CD4-positive, alpha-beta T cell treated with Interleukin-6 for 4 hours (primary cell): ENCODE measurements at regions not wholly inside any gene's neighbourhood (a gene's known extent, or its start where the extent isn't known, plus 50 kb on each side); places are given as distances from the start of the nearest gene placed in this dataset.

Source experiments
- DNase-seq: peaks from one replicate; pipeline ENCODE4 v3.0.0-alpha.2; 2020; ENCODE audit warnings: mixed read lengths

DNA sequence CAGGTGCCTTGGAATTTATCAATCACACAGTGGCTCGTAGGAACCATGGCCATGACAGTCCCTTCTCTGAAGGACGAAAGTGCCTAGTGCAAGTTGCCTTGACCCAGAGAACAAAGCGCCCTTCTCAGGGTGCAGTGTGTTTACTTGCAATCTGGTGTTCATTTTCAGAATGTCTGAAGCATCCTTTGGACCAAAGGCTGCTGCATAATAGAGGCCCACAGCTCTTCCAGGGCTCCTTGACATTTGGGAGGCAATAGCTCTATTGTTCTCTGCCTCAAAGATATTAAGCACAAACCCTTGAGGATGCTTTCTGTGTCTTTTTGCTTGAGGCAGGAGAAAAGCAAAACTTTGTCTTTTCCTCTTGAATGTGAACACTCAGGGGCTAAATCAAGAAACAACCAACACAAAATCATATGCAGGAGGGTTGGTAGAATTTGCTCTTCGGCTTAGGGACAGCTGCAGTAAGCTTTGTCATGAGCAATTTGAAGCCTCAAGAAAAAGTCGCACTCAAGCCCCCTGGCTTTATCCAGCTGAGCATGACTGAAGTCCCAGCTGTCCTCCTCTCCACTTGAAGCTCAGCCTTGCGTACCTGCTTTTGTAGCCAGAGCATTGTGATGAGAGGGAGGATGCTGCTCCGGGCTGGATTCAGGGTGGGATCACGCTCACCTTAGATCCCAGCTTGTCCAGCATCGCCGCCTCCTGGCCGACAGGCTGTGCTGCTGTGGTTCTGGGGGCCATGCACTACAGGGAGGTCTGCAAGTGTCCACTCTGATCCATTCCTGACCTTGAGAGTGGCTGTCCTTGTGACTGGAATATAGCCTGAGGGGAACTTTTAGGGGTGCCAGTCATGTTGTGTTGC is 495.4 kb downstream of the CDH26 start:
- no peak for DNase-seq

DNA sequence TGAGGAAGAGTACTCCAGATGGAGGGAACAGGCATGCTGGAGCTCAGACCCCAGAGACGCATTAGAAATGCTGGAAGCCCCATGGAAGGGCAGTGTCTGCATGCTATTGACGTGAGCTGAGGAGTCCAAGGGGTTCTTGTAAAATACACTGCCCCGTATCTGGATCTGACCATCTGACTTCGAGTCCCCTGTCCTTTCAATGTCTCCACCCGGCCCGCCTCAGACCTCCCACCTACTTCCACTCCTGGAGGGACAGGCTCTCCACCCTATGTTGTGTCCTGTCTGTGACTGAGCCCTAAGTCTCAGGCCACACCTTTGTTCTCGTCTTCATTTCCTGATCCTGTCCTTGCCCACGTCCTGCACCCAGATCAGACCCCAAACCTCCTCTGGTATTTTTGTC is 496.3 kb downstream of the CDH26 start:
- no peak for DNase-seq

DNA sequence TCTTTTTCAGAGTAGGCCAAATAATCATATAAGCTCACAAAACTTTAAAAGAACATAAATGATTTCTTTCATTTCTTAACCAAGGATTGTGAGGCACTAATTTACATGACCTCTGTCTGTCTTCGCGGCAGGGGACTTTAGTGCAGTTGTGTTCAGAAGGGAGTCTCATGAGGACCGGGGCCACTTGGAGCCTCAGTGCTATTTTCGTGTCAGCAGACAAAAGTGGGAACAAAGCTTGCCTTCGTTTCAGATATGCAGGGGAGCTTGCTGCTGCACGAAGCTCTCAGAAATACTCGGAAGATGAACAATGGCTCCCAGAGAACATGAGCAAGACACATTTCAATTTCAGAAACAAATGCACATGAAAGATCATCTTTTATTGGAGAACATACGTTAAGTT is 497.0 kb downstream of the CDH26 start:
- no peak for DNase-seq

DNA sequence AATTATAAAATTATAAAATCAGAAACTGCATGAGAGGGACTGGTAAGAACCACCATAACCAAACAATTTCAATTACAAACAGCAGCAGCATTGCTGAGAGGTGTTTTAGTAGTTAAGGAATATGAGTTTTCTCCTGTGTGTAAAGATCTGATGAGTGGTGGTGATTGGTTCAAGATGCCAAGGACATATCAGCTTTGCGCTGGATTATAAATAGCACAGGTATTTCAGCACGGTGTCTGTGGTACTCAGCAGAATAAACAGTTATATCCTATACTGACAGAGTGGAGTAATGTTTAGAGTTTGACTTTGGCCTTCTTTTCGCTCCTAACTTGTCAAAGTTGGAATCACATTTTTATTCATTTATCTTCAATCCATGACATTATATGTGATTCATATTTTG is 501.0 kb downstream of the CDH26 start:
- DNase-seq = no peak

DNA sequence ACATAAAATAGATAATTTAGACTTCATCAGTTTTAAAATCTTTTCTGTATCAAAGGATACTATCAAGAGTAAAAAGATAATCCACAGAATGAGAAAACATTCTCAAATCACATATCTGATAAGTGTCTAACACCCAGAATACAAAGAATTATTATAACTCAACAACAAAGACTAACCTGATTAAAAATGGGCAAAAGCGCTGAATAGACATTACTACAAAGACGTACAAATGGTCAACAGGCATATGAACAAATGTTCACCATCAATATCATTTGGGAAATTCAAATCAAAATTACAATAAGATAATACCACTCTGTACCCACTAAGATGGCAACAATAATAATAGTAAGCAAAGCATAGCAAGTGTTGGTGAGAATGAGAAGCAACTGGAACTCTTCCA is 503.8 kb downstream of the CDH26 start:
- no peak for DNase-seq

DNA sequence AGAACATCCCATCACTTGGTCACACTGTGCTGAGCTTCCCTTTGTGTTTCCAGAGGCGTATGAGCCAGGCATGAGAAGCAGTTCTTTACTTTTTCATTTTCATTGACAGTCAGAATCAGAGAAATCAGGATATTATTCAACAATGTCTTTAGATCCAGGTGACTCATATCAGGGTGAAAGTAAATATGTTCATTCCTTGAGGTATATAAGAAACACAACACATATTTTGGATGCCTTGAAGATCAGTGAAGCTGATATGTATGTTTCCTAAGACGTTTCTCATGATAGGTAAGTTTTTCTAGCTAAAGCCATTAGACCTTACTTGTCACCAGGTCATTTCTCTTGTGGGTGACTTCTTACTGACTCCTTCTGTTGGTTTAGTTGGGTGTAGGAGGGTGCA is 505.6 kb downstream of the CDH26 start:
- DNase-seq = no peak

DNA sequence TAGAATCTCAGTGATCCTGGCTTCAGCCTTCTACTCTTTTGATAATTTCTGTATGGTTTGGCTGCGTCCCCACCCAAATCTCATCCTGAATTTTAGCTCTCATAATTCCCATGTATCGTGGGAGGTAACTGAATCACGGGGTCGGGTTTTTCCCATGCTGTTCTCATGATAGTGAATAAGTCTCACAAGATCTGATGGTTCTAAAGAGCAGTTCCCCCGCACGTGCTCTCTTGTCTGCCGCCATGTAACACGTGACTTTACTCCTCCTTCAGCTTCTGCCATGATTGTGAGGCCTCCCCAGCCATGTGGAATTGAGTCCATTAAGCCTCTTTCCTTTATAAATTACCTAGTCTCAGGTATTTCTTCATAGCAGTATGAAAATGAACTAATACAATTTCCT is 507.2 kb downstream of the CDH26 start:
- DNase-seq = no peak

DNA sequence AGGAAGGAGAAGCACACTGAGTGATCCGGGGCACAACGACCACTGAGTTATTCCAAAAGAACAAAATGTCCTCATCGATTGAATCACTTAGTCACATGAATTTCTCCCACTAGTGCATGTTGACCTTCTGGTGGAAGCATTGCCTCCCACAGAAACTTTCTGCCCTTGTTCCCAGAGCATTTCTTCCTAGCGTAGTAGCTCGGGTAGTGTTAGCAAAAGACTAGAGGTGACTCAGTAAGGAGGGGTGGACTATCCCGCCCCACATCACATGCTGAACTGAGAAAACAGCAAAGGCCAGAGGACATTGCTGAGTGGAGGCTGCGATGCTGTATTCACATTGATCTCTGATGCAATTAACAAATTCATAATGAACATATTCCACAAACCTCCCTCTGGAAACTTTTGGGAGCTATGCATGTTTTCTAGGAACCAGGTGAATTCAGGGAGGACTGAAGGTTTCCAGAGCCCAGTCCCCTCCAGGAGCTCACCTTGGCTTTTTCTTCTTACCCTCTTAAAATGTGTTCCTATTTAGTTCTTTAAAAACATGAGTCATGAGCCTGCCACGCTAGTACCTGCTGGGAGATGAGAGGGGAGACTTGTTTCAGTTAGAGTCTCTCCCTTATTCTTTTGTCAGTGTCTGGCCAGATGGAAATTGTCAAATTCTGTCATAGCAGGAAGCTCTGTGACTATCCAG is 507.9 kb downstream of the CDH26 start:
- DNase-seq = no peak

DNA sequence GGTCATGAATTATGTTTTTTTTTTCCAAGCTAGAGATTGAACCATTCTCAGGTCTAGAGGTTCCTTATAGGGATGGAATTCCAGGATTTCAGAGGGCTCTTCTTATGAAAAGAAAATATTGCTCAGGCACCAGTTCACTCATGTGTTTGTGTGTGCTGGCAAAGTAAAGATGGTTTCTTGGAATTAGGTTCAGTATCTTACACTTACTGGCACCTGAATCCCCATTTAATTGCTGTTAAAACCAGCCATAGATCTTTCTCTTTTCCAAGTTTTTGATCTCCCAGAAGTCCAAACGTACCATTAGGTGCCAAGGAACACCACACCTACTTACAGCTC is 508.4 kb downstream of the CDH26 start:
- DNase-seq = no peak

DNA sequence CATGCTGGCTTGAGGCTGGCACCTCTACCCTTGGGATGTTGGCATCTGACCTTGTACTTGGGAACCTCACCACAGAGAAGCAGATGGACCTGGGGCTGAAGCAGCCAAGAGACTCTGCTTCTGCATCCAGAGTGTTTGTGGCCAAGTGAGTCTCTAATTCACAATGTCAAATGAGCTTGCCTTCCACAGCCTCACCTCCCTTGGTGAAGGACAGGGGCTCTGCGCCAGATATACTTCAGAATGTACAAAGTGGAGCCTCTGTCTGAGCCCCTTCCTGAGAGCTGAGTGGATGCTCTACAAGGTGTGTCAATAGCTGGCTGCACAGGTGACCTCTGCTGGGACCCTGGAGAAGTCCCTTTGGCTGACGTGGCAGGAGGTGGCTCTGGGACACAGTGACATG is 508.9 kb downstream of the CDH26 start:
- DNase-seq = no peak

DNA sequence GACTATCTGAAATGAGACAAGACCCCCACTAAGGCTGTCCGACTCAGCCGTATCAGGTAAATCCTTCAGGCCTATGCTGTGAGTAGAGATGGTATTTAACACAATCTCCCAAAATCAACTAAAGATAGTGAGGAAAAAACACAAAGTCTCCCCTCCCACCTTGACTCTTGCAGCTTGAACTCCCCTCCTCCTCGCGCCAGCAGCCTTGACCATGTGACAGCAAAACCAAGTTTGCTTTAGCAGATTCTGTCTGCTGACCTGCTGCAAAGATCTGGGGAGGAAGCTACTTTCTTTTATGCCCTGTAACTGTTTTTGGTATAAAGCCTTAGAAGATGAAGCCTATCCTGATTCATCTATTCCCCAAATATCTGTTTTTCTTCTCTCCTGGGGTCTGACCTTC is 509.5 kb downstream of the CDH26 start:
- no peak for DNase-seq

DNA sequence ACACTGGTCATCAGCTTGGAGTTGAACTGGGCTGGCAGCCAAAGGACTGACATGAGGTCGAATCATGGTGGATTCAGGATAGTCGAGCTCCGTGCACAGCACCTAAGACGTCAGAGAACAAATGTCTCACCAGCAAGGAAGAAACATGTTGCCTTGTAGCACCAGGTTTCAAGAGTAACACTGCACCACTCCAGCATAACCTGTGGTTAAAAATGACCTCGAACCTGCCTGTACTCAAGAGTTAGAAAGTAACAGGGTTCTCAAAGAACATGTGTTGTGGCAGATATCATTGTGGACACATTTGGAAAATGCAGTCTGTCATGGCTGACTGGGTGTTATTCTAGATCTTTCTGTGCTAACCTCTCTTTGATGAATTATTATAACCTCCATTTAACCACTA is 511.6 kb downstream of the CDH26 start:
- no peak for DNase-seq

DNA sequence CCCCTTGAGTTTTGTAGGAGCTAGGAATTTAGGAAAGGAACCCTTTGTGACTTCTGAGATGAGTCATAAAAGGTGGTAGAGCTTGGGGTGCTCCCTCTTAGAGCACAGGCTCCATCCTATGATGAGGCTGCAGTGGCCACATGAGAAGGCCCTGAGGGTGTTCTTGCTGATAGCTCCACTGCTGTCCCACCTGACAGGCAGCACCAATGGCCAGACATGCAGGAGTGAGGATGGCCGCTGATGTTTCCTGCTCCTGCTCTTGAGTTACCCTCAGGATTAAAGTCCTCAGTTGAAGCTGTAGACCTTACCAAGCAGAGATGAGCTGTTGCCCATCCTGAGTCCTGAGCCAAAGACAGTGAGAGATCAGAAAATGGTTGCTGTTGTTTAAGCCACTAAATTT is 512.1 kb downstream of the CDH26 start:
- no peak for DNase-seq

DNA sequence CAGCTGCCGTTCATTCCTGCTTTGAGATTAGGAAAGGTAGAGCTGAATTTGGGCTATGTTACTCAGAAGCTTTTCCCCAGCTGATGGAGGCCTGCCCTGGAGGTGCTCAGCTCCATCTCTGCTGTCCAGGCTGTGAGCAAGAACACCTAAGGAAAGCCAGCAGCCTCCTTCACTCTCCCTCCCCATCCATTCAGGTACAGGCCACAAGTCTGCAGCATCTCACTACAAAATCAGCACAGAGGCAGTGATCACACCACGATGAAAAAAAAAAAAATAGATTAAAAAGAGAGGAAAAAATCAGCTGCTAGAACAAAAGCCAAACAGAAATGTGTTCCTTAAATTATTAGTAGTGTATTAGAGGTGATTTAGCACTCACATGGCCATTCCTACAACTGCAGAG is 515.0 kb downstream of the CDH26 start:
- DNase-seq = no peak

DNA sequence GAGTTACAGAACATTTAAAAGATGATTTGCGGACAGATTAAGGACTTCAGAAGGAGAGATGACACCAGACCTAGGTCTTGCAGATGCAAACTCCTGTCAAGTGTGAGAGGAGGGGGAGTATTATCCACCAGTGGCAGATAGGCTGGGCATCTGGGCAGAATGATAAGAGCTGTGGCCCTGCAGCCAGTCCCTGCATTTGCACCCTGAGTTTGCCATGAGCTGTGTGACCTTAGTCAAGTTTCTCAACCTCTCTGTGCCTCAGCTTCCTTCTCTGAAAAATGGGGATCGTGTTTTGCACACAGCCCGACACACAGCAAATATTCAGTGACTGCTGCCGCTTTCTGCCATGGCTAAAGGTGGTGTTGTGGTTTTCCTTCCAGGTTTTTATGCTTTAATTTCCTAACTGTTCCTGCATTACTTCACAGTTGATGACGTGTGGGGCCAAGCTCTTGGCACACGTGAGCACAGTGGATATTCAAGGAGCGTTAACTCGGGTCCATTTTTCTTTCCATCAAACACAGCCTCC is 516.2 kb downstream of the CDH26 start:
- no peak for DNase-seq

DNA sequence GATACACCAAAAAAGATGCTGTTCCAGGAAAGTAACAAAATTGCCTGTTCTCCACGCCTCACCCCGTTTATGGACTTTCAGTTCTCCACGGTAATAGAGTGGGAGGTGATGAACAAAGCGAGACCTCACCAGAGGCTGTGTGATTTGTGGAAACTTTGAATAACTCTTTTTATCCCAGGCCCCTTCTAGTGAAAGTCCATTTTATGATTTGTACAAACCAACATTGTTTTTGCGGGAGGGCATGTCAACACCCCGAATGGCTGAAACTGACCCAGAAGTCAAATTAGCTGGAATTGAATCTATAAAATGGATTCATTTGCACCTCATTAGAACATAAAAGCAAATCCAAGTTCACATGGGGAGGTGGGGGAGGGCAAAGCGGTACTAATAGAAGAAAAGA is 517.8 kb downstream of the CDH26 start:
- DNase-seq = no peak

DNA sequence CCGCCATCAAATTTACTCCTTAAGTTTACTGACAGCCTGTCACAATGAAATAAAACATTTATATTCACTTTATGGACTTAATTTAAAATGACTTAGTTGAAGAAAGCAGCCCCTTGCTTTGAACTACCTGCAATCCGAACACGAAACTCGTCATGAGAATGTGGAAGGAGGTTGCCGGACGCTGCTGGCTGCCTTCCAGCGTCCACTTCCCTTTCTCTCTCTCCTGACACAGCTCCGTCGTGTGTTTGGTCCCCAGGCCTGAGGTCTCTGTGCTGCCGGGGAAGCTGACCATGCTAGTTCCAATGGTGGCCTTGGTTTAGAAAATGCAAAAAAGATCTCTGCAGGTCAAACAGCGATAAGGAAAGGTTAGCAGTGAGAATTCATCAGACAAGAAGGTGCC is 519.7 kb downstream of the CDH26 start:
- DNase-seq = no peak

DNA sequence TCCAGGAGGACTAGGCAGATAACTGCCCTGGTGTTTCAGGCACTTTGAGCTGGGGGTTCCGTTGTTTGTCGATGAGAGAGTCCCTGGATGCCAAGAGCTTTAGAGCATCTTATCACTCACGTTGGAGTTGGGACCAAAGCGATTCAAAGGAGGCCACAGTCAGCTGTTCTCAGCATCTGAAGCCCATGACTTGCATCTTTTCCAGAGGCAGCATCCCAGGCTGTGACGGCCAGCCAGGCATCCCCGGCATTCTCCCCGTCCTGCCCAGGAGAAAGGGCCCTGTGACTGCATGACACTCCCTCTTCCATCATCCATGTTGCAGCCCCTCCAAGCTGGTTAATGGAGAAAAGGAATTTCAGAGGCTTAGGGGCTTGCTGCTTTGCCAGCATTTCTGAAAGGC is 520.3 kb downstream of the CDH26 start:
- DNase-seq = no peak

DNA sequence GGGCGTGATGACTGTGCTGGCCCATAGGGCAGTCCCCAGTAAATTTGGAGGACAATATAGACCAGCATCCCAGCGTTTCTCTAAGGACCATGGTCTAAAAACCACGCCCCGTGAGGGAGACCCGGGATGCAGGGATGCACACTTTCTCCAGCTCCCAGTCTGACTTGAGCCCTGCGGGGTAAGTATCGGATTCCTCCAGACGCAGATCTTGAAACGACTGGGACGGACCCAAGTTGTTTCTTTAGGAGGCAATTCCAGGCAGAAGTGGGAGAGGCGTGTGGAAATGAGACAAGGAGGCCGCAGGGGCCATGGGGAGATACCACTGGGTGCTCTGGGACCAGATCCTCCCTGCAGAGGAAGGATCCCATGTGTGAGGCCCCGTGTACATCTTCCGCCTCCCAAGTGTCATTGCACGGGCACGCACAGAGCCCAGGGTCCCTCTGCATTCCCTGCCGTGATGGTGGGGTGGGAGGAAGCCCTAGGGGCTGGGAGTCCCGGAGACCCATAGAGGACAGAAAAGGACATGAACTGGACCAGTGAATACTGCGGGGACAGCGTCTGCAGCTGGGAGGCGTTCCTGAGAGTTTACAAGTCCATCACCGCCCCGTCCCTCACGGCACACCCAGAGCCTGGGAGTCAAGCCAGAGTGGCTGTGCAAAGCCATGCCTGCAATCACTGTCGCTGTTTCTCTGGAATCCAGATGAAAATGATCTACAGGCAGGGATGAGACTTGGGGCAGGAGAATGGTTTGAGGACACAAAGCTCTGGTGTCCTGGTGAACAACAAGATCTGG is 522.9 kb downstream of the CDH26 start:
- DNase-seq = no peak

DNA sequence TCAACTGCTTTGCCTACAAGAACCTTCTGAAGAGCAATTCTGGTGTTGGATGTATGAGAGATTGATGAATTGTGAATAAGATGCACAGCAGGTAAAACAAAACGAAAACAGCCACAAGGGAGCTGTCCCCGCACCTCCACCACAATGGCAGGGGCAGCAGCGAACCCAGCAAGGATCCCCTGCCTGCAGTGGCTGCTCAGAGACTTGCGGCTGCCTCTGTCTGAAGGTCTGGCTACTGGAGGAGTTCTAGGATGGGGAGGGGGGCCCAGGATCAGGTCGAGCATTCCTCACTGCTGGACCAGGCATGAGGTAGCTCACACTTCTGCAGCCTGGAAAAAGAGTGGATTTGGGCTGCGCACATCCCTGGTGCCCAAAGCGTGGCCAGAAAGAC is 523.5 kb downstream of the CDH26 start:
- DNase-seq = no peak

DNA sequence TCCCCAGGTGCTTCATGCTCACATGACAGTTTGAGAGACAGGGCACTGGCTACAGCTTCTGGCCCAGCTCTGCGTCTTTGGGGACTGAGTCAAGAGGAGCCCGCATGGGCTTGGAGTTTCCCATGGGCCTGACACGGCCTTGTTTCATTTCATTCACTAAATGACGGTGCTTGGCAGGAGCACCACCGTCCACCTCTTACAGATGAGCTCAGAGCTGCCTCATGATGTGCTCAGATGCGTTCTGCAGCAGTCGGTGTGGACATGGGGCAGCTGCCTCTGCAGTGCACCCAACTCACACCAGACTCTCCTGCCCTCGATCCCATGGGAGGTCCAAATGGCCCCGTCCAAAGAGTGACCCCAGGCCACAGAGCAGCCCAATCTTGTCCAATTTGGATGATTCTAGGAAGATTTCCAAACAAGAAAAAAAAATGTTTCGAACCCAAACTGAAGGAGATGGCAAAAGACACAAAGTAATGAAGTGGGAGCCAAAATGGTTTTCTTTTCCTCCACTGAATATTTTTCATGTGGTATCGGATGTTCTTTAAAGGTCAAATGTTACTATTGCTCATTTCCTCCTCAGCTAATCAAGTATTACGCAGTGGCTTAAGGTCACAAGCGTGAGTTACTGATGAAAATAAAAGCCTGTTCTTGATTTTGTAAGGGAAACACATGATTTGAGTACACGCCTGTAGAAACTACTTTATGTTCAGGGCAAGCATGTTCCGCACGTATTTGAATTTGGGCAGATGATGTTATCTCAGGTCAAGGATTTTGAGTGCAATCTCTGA is 524.2 kb downstream of the CDH26 start:
- no peak for DNase-seq

DNA sequence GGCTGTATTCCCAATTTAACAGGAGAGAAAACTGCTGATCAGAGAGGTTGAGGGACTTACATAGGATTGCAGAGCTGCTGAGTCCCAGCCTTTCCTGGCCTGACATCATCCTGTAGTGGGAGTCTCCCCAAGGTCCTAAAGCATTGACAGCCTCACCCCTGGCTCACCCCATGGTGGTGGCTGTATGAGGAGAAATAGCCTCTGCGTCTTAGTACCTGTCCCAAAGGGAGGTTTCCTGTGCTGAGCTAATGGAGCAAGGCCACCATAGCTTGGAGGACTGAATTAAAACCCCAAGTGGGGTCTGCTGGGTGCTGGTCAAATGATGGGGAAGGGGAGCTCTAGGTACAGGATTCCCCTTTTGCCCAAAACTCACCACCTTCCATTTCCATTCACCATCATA is 525.1 kb downstream of the CDH26 start:
- DNase-seq = no peak

DNA sequence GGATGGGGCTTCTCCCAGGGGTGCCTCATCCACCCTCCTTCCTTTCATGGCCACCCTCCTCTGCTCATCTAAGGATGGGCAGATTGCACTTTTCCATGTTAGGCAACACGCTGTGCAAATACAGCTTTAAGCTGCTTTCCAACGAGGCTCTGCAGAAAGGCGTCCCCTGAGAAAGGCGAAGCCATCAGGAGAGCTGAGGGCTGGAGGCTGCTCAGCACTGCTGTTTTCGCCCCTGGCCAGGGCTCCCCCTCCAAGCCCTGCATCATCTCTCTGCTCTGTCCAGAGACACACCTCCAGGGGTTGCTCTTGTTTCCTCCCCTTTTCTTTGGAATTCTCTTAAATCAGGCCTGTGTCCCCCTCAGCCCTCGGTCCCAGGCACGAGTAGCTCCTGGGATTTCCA is 526.1 kb downstream of the CDH26 start:
- no peak for DNase-seq
